PC-3 (cell line): ENCODE measurements at regions not wholly inside any gene's neighbourhood (a gene's known extent, or its start where the extent isn't known, plus 50 kb on each side); places are given as distances from the start of the nearest gene placed in this dataset.

ENCODE experiments used
- ATAC-seq: fragments of 200-7000 bp; cut with Tn5 transposase; 2 replicates; pipeline ENCODE4 v1.9.1; 2020; ENCODE audit warnings: mild to moderate bottlenecking, moderate library complexity
- BruUV-seq: library from RNA; stranded (reverse); fragments of 400-500 nt; replicated peaks from 2 replicates; lab custom pipeline; 2021; lab: Mats Ljungman, UMichigan
- CTCF ChIA-PET: fragments of 300-600 bp; sonication (Branson Sonifier 250); formaldehyde crosslinking; loops from one replicate; lab custom pipeline; 2022; ENCODE audit warnings: antibody characterized with exemption; lab: Charles Lee
- POLR2A ChIA-PET: fragments of 300-600 bp; sonication (Branson Sonifier 250); formaldehyde crosslinking; loops from one replicate; lab custom pipeline; 2022; ENCODE audit warnings: antibody characterized with exemption; ENCODE audit not compliant: unreplicated experiment; lab: Charles Lee
- DNase-seq: peaks from one replicate; pipeline ENCODE4 v3.0.0-alpha.2; 2015
- H2AFZ ChIP-seq: fragments of 300-600 bp; sonication (generic); 2 replicates; pipeline ENCODE4 v1.6.0; 2016; ENCODE audit warnings: antibody characterized with exemption, low read length
- H3F3A ChIP-seq: fragments of 300-600 bp; sonication (generic); one replicate; pipeline ENCODE4 v1.6.0; 2017; ENCODE audit warnings: antibody characterized with exemption, low read length, control low read depth, mild to moderate bottlenecking; ENCODE audit not compliant: unreplicated experiment
- H3K27ac ChIP-seq: fragments of 300-600 bp; sonication (generic); 2 replicates; pipeline ENCODE4 v1.5.1; 2016; ENCODE audit warnings: mild to moderate bottlenecking, low read length
- H3K27me3 ChIP-seq: fragments of 300-600 bp; sonication (generic); 2 replicates; pipeline ENCODE4 v1.6.1; 2016; ENCODE audit warnings: low read length, mixed read lengths
- H3K36me3 ChIP-seq: fragments of 300-600 bp; sonication (generic); 2 replicates; pipeline ENCODE4 v1.6.1; 2016; ENCODE audit warnings: low read depth, mixed run types, low read length, mixed read lengths
- H3K4me1 ChIP-seq: fragments of 300-600 bp; sonication (generic); 2 replicates; pipeline ENCODE4 v1.5.1; 2016; ENCODE audit warnings: low read length; ENCODE audit not compliant: insufficient read depth
- H3K4me2 ChIP-seq: fragments of 300-600 bp; sonication (generic); 2 replicates; pipeline ENCODE4 v1.6.0; 2016; ENCODE audit warnings: low read length
- H3K4me3 ChIP-seq: fragments of 300-600 bp; sonication (generic); 2 replicates; pipeline ENCODE4 v1.5.1; 2016; ENCODE audit warnings: mild to moderate bottlenecking, low read length, mixed read lengths
- H3K79me2 ChIP-seq: fragments of 300-600 bp; sonication (generic); 2 replicates; pipeline ENCODE4 v1.6.1; 2017; ENCODE audit warnings: low read length, mixed read lengths
- H3K9ac ChIP-seq: fragments of 300-600 bp; sonication (generic); 2 replicates; pipeline ENCODE4 v1.6.0; 2016; ENCODE audit warnings: mild to moderate bottlenecking, low read length
- H3K9me2 ChIP-seq: fragments of 300-600 bp; sonication (generic); replicated peaks from 2 replicates; pipeline ENCODE4 v1.6.1; 2016; ENCODE audit warnings: mixed run types, low read length, mixed read lengths
- H3K9me3 ChIP-seq: fragments of 300-600 bp; sonication (generic); 2 replicates; pipeline ENCODE4 v1.6.1; 2016; ENCODE audit warnings: low read length, mixed read lengths
- H4K20me1 ChIP-seq: fragments of 300-600 bp; sonication (generic); 2 replicates; pipeline ENCODE4 v1.6.1; 2016; ENCODE audit warnings: low read length, mixed read lengths
- EZH2 ChIP-seq: fragments of 300-600 bp; sonication (generic); IDR thresholded peaks from one replicate; pipeline ENCODE4 v1.6.1; 2017; ENCODE audit warnings: antibody characterized with exemption, mild to moderate bottlenecking, low read length; ENCODE audit not compliant: unreplicated experiment
- EZH2phosphoT487 ChIP-seq: fragments of 300-600 bp; sonication (generic); IDR thresholded peaks from 2 replicates; pipeline ENCODE4 v1.6.1; 2018; ENCODE audit warnings: mild to moderate bottlenecking, antibody characterized with exemption, low read length, borderline replicate concordance
- intact Hi-C: fragments of 100-400 bp; cut with micrococcal nuclease; formaldehyde crosslinking; loops from 2 replicates; pipeline ENCODE4 v1.9.0; 2023
- TF ChIP-seq, protein P1 (sequence below): fragments of 300-600 bp; sonication (generic); conservative IDR thresholded peaks from 2 replicates; pipeline ENCODE4 v1.5.1; 2017; ENCODE audit warnings: antibody characterized with exemption, low read depth, mild to moderate bottlenecking, low read length

DNA sequence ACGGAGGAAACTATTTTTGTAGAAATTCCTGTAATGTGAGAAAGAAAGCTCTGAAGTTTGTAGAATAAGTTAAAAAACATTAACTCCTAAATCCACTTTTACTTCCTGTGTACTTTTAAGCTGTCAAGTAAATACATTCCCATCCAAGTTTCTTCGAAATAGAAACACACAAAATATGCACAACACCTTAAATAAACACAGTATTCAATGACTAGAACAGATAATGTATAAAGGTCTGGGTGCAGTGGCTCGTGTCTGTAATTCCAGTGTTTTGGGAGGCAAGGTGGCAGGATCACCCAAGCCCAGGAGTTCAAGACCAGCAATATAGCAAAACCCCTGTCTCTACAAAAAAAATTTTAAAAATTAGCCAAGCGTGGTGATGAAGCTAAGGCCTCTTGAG is 121.9 kb upstream of the ODAD2 start:
- no TSS peak for BruUV-seq
- Histone ChIP-seq H3K4me1 (peaks cover 40% of the 10 kb centered on the region), H3K9me2 (no peaks in the 10 kb centered on the region), H3K4me2 (no peak overlapping the region), H3K27me3 (no peaks in the 10 kb centered on the region), H3K27ac (no peak overlapping the region), H2AFZ (no peak overlapping the region), H3K9me3 (no peaks in the 10 kb centered on the region), H4K20me1 (no peaks in the 10 kb centered on the region), H3K36me3 (no peaks in the 10 kb centered on the region), H3K79me2 (no peaks in the 10 kb centered on the region), H3K4me3 (no peak overlapping the region), H3K9ac (no peak overlapping the region), H3F3A (peaks cover 3% of the 10 kb centered on the region)
- TF ChIP-seq EZH2: no peak
- no peak for TF ChIP-seq EZH2phosphoT487
- TF ChIP-seq, protein P1, sequence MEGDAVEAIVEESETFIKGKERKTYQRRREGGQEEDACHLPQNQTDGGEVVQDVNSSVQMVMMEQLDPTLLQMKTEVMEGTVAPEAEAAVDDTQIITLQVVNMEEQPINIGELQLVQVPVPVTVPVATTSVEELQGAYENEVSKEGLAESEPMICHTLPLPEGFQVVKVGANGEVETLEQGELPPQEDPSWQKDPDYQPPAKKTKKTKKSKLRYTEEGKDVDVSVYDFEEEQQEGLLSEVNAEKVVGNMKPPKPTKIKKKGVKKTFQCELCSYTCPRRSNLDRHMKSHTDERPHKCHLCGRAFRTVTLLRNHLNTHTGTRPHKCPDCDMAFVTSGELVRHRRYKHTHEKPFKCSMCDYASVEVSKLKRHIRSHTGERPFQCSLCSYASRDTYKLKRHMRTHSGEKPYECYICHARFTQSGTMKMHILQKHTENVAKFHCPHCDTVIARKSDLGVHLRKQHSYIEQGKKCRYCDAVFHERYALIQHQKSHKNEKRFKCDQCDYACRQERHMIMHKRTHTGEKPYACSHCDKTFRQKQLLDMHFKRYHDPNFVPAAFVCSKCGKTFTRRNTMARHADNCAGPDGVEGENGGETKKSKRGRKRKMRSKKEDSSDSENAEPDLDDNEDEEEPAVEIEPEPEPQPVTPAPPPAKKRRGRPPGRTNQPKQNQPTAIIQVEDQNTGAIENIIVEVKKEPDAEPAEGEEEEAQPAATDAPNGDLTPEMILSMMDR: no peak
- DNase-seq (no peak), ATAC-seq (no peak)
- ChIA-PET CTCF (no interaction called here), POLR2A (no interaction called here)
- intact Hi-C loops: no loop called here

DNA sequence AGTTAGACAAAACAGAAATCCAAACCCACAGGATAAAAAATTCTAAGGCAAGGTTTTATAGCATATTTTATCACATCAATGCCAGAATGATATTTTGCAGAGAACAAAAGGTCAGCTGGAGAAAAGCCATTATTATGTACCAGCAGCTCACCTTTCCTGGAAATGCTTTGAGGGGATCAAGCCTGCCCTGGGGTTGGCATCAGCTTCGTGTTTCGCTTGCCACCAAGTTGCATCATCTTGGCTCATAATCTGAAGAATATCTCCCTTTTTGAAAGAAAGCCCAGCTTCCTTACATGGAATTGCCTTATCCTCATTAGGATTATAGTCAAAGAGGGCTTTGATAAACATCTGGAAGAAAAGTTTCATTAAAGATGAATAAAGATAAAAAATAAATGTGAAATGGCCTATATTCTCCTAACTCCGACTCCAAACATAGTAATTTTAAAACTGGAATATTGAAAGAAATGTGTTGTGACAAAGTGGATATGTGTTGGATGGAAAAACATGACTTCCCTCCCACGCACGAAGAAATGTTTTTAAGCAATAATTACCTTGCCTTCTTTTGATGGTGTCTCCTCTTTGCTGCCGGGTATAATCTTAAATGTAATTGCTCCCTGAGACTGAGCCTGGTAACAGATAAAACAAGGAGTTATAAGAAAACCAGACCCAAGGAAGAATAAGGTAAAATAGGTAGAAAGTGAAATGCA is 121.3 kb upstream of the ODAD2 start:
- H3K4me2 ChIP-seq: peak overlapping the region; percentile 50; the same call in 1 of the 2 replicates
- H3K4me1 ChIP-seq: peaks cover 40% of the 10 kb centered on the region
- no peaks in the 10 kb centered on the region for H3K27me3 ChIP-seq
- TF ChIP-seq EZH2phosphoT487 (no peak), EZH2 (no peak)
- TF ChIP-seq, protein P1: no peak
- intact Hi-C loops: no loop called here
- no peak overlapping the region for H2AFZ ChIP-seq
- no peaks in the 10 kb centered on the region for H3K79me2 ChIP-seq
- no peaks in the 10 kb centered on the region for H3K9me3 ChIP-seq
- H4K20me1 ChIP-seq: no peaks in the 10 kb centered on the region
- H3K9me2 ChIP-seq: no peaks in the 10 kb centered on the region
- peaks cover 3% of the 10 kb centered on the region for H3F3A ChIP-seq
- no TSS peak for BruUV-seq
- H3K9ac ChIP-seq: no peak overlapping the region
- ChIA-PET CTCF (no interaction called here), POLR2A (no interaction called here)
- DNase-seq: peak; percentile 44
- peak overlapping the region; percentile 41 for H3K27ac ChIP-seq
- ATAC-seq: peak; percentile 13
- H3K36me3 ChIP-seq: no peaks in the 10 kb centered on the region
- no peak overlapping the region for H3K4me3 ChIP-seq

DNA sequence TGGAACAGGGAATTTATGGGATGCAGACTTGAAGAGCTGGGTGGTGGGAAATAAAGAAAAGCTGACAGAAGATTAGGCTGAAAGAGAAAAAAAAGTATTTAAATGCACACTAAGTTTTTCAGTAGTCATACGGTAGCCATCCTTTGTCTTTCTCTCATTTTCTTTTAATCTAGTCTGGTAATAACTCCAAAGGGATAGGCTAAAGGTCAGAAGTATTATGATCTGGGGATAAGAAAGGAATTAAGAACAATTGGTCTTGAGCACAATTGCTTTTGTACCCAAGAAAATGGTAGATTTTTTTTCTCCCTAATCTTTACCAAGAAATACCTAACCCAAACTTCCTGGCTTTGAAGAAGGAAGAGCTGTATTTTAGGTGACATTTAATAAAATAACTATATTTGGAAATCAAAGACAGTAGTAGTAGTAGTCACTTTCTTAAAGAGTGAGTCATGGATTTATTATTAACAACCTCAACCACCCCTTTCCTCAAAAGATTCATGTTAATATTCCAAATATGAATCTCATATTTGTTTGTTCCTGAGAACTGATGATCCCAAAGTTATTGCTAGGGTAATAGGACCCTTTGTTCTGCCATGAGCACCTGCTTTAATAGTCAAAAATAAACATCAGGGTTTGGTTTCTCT is 120.2 kb upstream of the ODAD2 start:
- H3K27ac ChIP-seq: peak overlapping the region; percentile 41
- POLR2A ChIA-PET: interaction anchor here (0.6 to 0.8 kb wide), 2 partner anchors 67 to 106 kb away, joined by 3 to 8 read pairs; no protein-coding TSS in a partner anchor
- peaks cover 33% of the 10 kb centered on the region for H3K4me1 ChIP-seq
- H3K9me3 ChIP-seq: no peaks in the 10 kb centered on the region
- no peaks in the 10 kb centered on the region for H3K79me2 ChIP-seq
- H3K4me3 ChIP-seq: no peak overlapping the region
- intact Hi-C loops: no loop called here
- ATAC-seq: peak; percentile 69
- H3F3A ChIP-seq: peaks cover 3% of the 10 kb centered on the region
- DNase-seq: peak; percentile 64
- CTCF ChIA-PET: no interaction called here
- no TSS peak for BruUV-seq
- no peak overlapping the region for H2AFZ ChIP-seq
- H3K27me3 ChIP-seq: no peaks in the 10 kb centered on the region
- H3K4me2 ChIP-seq: peak overlapping the region; percentile 50
- TF ChIP-seq, protein P1: no peak
- TF ChIP-seq EZH2phosphoT487: no peak
- no peak for TF ChIP-seq EZH2
- no peaks in the 10 kb centered on the region for H4K20me1 ChIP-seq
- no peaks in the 10 kb centered on the region for H3K9me2 ChIP-seq
- no peaks in the 10 kb centered on the region for H3K36me3 ChIP-seq
- H3K9ac ChIP-seq: no peak overlapping the region
